GM18499 (cell line): ENCODE measurements at regions not wholly inside any gene's neighbourhood (a gene's known extent, or its start where the extent isn't known, plus 50 kb on each side); places are given as distances from the start of the nearest gene placed in this dataset.
"Not testable (repeated sequence)": the region's sequence is repeated elsewhere in the genome, so short reads cannot be mapped to it uniquely, and the experiment has no call there.

Source experiments
- ATAC-seq: cut with Tn5 transposase; IDR thresholded peaks from one replicate; pipeline ENCODE4 v1.9.1; 2021; ENCODE audit warnings: moderate number of reproducible peaks; ENCODE audit not compliant: insufficient read depth, unreplicated experiment

DNA sequence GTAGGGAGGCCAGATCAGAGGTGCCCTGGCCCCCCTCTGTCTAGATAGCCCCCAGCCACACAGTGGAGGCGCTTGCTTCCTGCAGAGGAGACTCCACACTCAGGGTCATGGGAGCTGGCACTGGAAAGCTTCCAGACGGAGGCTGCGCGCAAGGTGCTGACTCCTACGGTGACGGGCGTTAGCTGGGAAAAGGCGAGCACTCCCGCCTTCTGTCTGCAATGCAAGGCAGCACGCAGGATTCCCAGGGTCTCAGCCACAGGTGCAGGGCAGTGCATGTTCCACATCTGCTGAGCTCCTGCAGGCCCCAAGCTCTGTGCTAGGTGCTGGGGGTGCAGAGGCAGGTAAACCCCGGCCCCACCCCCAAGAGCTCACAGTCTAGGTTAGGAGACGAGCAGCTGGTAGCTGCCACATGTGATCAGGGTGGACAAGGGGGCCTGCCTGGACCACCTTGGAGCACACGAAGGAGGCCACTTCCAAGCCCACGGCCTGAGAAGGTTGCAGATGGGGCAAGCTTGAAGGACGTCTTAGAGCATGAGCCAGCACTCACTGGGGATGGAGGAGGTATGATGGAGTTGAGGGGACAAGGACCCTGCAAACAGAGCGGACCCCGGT is 310.9 kb upstream of the DIO3 start:
- no peak for ATAC-seq

DNA sequence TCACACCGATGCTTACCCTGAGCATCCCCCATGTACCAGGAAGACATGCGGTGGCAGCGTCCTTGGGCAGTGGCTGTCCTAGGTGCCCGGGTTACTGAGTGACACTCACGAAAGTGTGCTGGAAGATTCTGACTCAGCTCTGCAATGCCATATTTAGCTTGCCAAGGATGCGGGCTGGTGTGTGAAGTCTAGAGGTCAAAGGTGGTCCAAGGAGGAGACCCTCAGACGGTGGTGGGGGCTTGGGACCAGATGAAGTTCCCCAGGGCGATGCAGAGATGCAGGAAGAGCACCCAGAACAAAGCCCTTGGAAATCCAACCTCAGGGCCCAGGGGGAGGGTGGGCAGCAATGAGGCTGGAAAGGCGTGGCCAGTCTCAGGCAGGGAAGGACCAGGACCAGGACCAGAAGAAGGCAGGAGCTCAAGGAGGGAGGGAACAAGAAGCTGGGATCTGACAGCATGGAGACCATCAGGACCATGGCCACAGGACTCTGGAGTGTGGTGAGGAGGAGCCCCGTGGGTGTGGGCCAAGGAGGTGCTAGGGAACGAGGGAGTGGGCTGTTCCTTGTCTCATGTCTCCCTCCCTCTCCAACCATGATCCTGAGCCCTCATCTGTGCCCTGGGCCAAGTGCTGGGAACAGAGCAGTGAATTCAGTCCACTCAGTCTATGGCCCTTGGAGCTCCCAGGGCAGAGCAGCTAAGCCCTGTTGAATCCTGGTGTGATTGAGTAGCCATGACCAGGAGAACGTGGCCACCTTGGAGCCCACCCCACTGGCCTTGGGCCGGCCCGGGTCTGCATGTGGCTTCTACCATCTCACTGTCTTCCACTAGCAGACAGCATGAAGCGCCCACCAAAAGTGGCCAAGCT is 310.1 kb upstream of the DIO3 start:
- ATAC-seq, result no peak

DNA sequence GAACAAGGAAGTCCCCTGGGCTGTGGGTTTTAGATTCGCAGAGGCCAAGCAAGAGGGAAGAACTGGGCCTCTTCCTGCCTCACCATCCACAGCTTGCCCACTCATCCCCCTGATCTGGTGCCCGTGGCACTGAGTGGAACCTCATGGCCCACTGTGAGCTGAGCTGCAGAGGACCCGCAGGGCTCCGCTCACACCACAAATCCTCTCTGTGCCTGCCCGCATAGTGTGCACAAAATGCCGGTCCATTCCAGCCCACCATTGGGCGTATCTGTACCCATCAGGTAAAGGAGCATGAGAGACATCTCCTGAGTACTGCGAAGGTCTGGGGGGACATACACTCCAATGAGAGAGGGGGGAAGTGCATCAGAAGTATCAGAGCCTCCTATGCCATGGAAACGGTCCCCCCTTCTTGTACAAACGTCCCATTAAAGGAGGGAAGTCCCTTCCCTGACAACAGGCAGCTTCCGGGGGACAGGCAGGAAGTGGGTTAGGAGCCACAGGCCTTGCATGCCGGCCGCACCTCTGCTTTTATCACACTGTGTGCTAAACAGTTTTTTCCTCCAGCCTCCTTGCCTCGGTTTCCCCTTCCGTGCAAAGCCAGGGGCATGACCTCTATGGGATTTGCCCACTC is 309.4 kb upstream of the DIO3 start:
- ATAC-seq, result no peak

DNA sequence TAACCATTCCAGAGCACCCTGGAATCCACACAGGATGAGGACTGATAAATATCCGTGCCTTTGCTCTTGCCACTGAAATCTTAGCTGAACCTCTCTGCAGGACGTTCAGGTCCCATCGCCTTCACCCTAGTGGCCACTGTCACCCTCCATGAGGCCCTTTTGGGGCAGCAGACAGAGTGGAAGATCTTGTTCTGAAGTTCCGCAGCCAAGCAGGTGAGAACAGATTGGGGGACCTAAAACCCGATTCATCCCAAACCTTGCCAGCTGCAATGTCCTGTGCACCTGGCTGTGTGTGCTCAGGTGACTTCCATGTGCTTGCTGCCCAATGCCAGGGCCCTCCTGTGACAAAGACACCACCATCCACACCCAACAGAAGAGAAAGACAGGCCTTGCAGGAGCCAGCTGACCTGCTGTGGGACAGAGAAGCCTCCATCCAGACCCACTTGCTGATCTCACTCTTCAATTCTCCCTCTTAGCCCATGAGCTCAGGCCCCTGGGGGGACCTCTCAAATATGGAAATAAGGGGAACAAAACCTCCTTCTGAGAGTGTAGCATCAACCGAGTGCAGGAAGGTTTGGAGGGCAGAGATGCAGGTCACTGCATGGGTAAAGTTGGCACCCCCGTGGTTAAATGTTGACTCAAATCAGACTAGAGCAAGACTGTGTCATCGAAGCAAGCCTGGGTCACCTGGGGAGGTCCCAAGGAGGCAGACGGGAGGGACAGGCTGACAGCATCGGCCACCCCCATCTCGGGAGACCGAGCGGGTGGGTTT is 308.7 kb upstream of the DIO3 start:
- ATAC-seq, result no peak

DNA sequence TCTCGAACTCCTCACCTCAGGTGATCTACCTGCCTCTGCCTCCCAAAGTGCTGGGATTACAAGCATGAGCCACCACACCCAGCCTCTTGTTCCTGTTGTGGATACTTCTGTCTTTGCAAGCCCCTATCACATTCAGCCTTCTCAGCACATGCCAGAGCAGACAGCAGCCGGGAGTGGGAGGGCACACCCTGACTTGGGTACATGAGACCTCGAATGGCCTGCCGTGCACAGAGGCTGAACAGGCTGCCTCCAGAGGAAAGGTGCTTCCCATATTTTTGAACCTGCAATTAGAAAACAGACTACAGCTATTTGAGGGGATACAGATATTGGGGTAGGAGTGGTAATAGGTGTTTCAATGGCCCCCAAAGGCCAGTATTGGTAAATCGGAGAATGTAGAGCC is 307.3 kb upstream of the DIO3 start:
- ATAC-seq, result no peak

DNA sequence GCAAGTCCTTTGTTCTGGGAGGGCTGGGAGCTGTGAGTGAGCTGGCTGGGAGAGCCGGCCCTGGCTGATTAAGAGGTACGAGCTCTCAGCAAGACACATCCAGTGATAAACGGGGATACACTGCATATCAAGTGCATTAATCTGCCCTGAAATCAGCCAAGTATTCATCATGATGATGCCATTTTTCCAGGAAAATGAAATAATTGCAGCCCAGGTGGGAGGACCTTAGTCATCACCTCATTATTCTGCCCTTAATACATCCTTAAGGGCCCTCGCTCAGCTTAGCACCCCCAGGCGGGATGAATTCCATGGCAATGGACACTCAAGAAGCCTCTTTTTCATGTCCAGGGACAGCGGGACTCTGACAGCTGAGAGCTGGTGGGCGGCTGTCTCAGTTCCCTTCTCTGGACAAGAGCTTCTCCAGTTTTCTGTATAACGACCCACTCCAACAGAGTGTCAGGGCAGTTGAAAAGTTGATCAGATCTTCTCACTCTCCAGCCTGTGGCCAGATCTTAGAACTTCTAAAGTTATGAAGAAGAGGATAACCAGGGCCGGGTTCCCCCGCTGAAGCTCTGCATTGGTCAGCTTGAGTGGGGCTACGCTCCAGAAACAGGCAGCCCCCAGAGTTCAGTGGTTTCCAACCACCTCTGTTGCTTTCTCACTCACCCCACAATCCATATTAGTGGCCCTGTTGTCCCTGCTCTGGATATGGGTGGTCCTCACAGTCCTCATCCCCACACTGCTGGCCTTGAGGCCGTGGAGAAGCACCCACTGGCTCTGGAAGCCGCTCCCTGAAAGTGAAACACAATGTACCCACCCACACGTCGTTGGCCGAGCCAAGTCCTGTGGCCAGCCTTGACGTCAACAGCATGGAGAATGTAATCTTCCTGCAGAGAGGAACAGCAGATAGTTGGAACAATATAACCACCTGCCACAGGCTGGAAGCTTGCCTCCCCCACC is 306.2 kb upstream of the DIO3 start:
- ATAC-seq, result no peak

DNA sequence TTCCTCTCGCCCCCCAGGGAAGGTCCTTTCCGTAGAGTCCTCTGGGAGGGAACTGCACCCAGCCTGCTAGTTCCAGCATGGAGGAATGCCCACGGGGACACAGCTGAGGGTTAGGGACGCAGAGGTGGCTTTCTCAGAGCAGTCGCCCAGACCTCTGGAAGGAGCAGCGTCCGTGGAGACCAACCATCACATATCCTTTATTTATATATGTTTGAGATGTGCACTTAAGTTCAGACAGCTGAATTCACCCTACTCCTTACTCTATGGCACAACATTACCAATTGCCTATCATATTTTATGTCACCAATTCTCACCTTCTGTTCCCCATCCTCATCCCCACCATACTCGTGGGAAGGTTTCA is 305.6 kb upstream of the DIO3 start:
- ATAC-seq, result no peak

DNA sequence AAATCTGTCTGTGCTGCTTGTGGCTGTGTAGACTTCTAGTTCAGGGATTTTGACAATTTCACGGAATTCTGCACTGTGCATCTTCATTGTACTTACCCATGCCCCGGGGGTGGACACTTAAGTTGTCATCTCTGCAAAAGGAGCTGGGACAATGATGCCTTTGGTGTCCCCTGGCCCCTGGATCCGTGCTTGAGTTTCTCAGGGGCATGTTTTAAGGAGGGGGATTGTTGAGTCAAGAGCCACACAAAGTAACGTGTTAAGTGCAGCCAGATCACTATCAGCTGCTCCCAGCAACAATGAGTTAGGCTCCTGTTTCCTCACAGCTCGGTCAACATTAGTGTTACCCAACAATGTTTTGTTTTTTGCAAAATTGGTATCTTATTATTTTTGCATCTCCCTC is 305.0 kb upstream of the DIO3 start:
- ATAC-seq, result no peak

DNA sequence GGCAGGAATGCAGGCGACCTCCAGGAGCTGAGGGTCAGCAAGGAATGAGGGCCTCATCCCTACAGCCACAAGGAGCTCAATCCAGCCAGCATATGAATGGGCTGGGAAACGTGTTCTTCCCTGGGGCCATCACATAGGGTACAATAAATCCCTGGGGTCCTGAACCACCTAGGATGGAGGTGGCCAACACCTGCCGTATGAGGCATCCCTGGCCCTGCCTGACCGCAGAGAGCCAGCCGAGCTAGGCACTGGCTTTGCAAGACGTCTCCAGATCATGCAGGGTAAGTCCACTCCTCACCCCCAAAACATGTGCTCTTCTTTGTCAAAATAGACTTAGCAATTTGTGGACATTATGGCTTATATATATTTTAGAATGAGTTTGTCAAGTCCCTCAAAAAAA is 303.7 kb upstream of the DIO3 start:
- no peak for ATAC-seq

DNA sequence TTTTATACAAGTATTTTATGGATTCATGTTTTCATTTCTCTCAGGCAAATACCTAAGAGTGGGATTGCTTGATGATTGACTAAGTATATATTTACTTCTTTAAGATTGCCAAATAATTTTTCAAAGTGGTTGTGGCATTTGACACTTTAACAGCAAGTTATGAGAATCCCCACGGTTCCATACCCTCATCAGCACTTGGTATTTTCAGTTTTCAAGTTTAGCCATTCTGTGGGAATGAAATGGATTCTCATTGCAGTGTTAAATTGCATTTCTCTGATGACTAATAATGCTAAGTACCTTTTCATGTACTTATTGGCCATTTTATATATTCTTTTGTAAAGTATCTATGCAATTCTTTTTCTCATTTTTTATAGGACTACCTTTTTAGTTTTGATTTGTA is 301.5 kb upstream of the DIO3 start:
- no peak for ATAC-seq

DNA sequence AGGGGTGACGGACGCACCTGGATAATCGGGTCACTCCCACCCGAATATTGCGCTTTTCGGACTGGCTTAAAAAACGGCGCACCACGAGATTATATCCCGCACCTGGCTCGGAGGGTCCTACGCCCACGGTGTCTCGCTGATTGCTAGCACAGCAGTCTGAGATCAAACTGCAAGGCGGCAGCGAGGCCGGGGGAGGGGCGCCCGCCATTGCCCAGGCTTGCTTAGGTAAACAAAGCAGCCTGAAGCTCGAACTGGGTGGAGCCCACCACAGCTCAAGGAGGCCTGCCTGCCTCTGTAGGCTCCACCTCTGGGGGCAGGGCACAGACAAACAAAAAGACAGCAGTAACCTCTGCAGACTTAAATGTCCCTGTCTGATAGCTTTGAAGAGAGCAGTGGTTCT is 294.9 kb upstream of the DIO3 start:
- not testable (repeated sequence) for ATAC-seq

DNA sequence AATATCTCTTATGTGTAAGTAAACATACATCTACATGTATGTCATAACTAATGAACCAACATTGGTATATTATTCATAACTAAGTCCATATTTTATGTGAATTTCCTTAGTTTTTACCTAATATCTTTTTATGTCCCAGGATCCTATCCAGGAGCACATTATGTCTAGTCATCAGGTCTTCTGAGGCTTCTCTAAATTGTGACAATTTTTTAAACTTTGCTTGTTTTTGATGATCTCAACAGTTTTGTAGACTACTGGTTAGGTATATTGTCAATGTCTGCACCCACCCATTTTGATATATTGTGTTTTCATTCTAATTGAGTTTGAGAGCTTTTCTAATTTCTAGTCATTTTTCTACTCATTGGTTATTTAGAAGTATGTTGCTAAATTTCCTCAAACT is 288.2 kb upstream of the DIO3 start:
- ATAC-seq, result no peak

DNA sequence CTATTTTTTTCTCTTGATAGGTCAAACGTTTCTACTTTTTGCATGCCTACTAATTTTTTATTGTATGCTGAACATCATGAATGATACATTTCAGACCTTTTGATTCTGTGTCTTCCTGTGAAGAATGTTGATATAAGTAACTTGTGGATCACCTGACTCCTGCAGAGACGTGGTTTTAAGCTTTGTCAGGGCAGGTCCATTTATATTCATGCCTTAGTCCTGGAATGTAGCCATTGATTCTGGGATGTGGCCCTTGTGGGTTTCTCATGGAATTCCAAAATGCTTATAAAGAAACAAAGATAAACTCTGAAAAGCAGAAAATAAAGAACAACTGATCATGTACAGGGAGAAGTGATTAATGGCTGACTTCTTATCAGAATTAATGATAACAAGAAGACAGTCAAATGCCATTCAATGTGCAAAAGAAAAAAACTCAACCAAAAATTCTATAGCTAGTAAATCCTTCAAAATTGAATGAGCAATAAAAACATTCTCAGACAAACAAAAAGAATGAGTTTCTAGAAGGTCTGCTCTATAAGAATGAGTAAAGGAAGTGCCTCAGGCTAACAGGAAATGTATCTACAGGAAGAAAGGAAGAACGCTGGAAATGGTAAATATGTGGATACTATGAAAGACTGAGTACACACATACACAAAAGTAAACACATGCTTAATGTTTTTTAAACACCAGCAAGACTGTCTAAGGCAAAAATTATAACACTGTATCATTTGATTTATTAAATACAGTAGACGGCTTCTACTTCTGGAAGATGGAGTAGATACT is 284.8 kb upstream of the DIO3 start:
- no peak for ATAC-seq

DNA sequence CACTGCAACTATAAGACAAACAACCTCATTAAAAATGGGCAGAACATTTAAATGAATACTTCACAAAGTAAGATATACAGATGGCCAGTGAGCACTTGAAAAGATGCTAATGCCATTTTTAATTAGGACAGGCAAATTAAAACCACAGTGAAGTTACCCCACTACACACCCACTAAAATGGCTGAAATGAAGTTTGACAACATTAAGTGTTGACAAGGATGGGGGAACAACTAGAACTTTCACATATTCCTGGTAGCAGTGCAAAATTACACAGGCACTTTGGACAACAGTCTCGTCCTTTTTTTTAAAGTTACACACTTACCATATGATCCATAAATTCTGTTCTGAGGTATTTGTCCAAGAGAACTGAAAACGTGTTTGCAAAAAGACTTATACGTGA is 278.9 kb upstream of the DIO3 start:
- ATAC-seq, result no peak

DNA sequence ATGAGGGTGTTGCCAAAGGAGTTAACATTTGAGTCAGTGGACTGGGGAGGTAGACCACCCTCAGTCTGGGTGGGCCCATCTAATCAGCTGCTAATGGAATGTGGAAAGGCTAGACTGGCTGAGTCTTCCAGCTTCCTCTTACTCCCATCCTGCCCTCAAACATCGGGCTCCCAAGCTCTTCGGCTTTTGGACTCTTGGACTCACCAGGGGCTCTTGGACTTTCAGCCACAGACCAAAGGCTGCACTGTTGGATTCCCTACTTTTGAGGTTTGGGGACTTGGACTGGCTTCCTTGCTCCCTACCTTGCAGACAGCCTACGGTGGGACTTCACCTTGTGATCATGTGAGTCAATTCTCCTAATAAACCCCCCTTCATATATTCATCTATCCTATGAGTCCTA is 276.6 kb upstream of the DIO3 start:
- ATAC-seq, result no peak

DNA sequence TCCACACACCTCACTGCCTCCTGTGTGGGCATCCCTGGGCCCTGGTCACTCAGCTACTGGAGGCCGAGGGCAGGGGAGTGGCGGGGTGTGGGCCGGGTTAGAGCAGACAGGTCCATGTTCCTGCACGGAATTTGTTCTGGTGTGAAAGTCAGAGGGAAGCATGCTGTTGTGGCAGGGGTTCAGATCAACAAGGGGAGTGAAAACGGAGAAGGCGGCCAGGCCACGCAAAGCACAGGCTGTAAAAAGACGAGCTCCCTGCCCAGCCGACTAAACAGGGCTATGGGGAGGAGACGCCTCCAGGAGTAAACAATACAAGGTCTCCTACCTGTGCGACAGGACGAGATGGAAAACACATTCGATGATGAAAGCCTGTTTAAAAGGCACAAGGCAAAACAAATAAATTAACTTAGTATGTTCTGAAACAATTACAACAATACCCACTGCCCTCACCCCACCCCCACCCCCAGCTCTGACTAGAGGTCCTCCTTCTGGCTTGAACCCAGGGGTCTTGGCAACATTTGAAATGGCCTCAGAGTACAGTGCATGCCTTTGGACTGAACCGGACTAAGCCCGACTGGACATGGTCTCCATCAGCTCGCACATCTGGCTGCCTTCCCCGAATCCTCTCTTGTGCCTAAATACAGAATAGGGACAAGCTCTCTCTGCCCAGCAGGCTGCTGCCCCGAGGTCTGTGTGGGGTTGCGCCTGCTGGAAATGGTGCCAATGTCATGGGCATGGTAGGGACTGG is 274.9 kb upstream of the DIO3 start:
- ATAC-seq, result no peak

DNA sequence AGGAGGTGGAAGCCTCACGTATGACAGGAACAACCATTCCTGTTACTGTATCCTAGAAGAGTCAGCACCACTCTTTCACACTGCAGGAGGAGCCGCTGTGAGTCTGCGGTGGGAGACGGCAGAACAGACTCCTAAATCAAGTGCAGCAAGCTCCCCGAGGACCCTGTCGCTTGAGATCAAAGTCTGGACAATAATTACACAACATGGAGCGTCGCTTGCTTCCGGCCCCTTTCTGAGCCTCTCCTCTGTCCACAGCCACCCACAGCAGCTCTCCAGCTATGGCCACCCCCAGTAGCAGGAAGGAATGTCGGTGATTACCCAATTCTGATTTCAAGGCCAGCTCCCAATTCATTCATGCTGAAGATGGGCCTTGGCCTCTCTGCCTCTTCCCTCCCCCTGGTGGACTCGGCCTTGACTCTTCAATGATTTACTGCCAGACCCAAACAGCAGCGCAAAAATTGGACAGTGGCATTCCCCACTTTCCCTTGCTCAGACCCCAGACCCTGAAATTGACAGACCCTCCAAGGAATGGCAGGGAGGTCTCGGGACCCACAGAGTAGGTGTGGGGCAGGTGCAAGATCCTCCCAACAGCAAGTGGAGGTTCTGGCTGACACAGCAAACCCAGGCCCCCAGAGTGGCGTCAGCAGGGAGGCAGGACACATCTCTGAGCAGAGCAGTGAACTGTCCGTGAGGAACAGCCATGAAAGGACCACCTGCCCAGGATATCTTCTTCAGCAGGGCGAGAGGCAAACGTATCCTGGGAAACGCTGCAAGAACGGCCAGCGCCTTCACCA is 272.7 kb upstream of the DIO3 start:
- ATAC-seq, result no peak

DNA sequence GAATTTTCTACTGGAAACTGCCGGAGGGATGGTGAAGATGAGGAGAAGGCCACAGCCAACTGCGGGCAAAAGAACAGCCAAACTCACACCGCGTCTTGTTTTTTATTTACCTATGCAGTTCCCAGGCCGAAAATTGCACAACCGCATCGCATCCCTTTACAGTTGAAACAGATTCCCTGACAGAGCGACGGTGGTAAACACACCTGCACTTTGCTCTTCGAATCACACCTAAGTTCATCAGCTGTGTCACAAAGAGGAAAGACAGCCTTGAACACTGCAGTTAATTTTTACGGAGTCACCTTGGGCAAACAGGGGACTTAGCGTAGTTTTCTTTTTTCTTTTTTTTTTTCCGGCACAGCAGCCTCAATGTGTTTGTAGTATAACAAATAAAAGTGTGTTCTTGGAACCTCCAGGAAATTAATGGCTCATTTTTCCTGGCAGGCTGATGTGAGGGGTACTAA is 272.0 kb upstream of the DIO3 start:
- ATAC-seq, result no peak
